ENCODE measurements at regions not wholly inside any gene's neighbourhood (a gene's known extent, or its start where the extent isn't known, plus 50 kb on each side); places are given as distances from the start of the nearest gene placed in this dataset.

DNA sequence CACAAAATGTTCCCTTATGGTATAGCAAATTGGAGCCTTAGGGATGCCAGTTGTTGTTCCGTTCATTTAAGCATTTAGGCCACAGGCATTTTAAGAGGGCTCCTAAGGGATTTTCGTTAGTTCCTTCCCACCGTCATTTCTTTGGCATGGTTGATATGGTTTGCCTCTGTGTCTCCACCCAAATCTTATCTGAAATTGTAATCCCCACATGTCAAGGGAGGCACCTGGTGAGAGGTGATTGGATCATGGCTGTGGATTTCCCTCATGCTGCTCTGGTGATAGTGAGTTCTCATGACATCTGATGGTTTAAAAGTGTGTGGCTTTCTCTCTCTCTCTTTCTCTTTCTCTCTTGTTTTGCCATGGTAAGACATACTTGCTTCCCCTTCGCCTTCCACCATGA is 104.1 kb downstream of the ASB9 start:
- H3K9me3 Mint-ChIP-seq (ENCODE audit: insufficient read depth): no peaks in the 10 kb centered on the region
- H3K4me3 ChIP-seq (ENCODE audit: control extremely low read depth in 1 of 5, extremely low read depth in 1 of 5, insufficient read depth in 1 of 5, low read depth in 2 of 5, low read length in 4 of 5): no peak overlapping the region
- intact Hi-C loops (cut with micrococcal nuclease): no loop called here
- H3K27me3 ChIP-seq (replicated peaks in 1 of 4; ENCODE audit: control extremely low read depth in 1 of 4, control insufficient read depth in 3 of 4, insufficient read depth in 4 of 4, low read length in 3 of 4): no peaks in the 10 kb centered on the region
- ChIA-PET CTCF (no interaction called here), POLR2A (no interaction called here)
- H3K27ac Mint-ChIP-seq: no peak overlapping the region
- TF ChIP-seq, protein P1, sequence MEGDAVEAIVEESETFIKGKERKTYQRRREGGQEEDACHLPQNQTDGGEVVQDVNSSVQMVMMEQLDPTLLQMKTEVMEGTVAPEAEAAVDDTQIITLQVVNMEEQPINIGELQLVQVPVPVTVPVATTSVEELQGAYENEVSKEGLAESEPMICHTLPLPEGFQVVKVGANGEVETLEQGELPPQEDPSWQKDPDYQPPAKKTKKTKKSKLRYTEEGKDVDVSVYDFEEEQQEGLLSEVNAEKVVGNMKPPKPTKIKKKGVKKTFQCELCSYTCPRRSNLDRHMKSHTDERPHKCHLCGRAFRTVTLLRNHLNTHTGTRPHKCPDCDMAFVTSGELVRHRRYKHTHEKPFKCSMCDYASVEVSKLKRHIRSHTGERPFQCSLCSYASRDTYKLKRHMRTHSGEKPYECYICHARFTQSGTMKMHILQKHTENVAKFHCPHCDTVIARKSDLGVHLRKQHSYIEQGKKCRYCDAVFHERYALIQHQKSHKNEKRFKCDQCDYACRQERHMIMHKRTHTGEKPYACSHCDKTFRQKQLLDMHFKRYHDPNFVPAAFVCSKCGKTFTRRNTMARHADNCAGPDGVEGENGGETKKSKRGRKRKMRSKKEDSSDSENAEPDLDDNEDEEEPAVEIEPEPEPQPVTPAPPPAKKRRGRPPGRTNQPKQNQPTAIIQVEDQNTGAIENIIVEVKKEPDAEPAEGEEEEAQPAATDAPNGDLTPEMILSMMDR (IDR thresholded peaks at IDR 0.05): no peak
- TF ChIP-seq EZH2 (IDR thresholded peaks at IDR 0.05; ENCODE audit: borderline replicate concordance, insufficient read depth, low read depth, low read length, poor library complexity, severe bottlenecking): no peak
- no peak overlapping the region for H3K4me3 Mint-ChIP-seq
- H3K9ac ChIP-seq (ENCODE audit: low read length): no peak overlapping the region
- H3K36me3 ChIP-seq (replicated peaks in 1 of 2; ENCODE audit: control extremely low read depth in 1 of 2, control insufficient read depth in 1 of 2, extremely low read depth in 1 of 2, insufficient read depth in 2 of 2, low read length in 1 of 2): no peaks in the 10 kb centered on the region
- no peak overlapping the region for H3K4me2 ChIP-seq (replicated peaks; ENCODE audit: low read depth, low read length, poor library complexity, severe bottlenecking)
- H2AFZ ChIP-seq (ENCODE audit: insufficient read depth, low read depth, low read length, poor library complexity, severe bottlenecking): no peak overlapping the region
- H3K27ac ChIP-seq (ENCODE audit: low read length in 2 of 2): no peak overlapping the region
- no peaks in the 10 kb centered on the region for H3K79me2 ChIP-seq (ENCODE audit: control insufficient read depth, insufficient read depth, low read length)
- no peaks in the 10 kb centered on the region for H3K4me1 ChIP-seq (ENCODE audit: control insufficient read depth in 2 of 2, insufficient read depth in 2 of 2, low read length in 2 of 2)
- no peaks in the 10 kb centered on the region for H4K20me1 ChIP-seq (ENCODE audit: control insufficient read depth, insufficient read depth, low read length, poor library complexity, severe bottlenecking)
- no CpG with 5 or more reads among the region's 4 CpGs for WGBS (ENCODE audit: insufficient coverage)
- DNase-seq (no peak), ATAC-seq (ENCODE audit: low read depth) (no peak)
- peaks cover 6% of the 10 kb centered on the region for H3K4me1 Mint-ChIP-seq
- no peaks in the 10 kb centered on the region for H3K27me3 Mint-ChIP-seq
- no peaks in the 10 kb centered on the region for H3K9me3 ChIP-seq (ENCODE audit: control extremely low read depth in 1 of 3, control insufficient read depth in 2 of 3, insufficient read depth in 1 of 3, low read length in 2 of 3)

DNA sequence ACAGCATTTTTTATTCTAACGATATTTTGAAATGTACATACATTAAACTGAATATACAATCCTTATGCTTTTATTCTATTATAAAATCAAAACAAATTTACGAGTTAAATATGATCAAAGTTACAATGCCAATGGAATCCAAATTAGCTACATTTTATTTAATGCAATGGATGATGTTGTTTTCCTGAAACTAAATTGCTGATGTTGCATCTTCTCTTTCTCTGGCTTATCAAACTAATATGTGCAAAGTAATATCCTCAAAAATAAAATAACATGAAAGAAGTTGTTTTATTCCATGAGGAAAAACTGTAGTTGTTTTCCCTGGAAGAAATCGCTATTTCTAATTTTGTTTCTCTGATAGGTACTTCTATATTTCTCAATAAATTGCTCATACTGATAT is 106.8 kb downstream of the ASB9 start:
- Histone ChIP-seq H2AFZ (ENCODE audit: insufficient read depth, low read depth, low read length, poor library complexity, severe bottlenecking) (no peak overlapping the region), H3K27ac (ENCODE audit: low read length in 2 of 2) (no peak overlapping the region), H3K4me2 (replicated peaks; ENCODE audit: low read depth, low read length, poor library complexity, severe bottlenecking) (no peak overlapping the region), H3K4me1 (ENCODE audit: control insufficient read depth in 2 of 2, insufficient read depth in 2 of 2, low read length in 2 of 2) (no peaks in the 10 kb centered on the region), H3K9me3 (ENCODE audit: control extremely low read depth in 1 of 3, control insufficient read depth in 2 of 3, insufficient read depth in 1 of 3, low read length in 2 of 3) (no peaks in the 10 kb centered on the region), H3K36me3 (replicated peaks in 1 of 2; ENCODE audit: control extremely low read depth in 1 of 2, control insufficient read depth in 1 of 2, extremely low read depth in 1 of 2, insufficient read depth in 2 of 2, low read length in 1 of 2) (no peaks in the 10 kb centered on the region), H3K9ac (ENCODE audit: low read length) (no peak overlapping the region), H3K27me3 (replicated peaks in 1 of 4; ENCODE audit: control extremely low read depth in 1 of 4, control insufficient read depth in 3 of 4, insufficient read depth in 4 of 4, low read length in 3 of 4) (no peaks in the 10 kb centered on the region), H4K20me1 (ENCODE audit: control insufficient read depth, insufficient read depth, low read length, poor library complexity, severe bottlenecking) (no peaks in the 10 kb centered on the region), H3K79me2 (ENCODE audit: control insufficient read depth, insufficient read depth, low read length) (no peaks in the 10 kb centered on the region), H3K4me3 (ENCODE audit: control extremely low read depth in 1 of 5, extremely low read depth in 1 of 5, insufficient read depth in 1 of 5, low read depth in 2 of 5, low read length in 4 of 5) (no peak overlapping the region)
- ATAC-seq (ENCODE audit: low read depth): no peak
- no CpG with 5 or more reads among the region's 3 CpGs for WGBS (ENCODE audit: insufficient coverage)
- intact Hi-C loops (cut with micrococcal nuclease): no loop called here
- Mint-ChIP-seq H3K27me3 (no peaks in the 10 kb centered on the region), H3K9me3 (ENCODE audit: insufficient read depth) (no peaks in the 10 kb centered on the region), H3K4me3 (no peak overlapping the region), H3K4me1 (peaks cover 13% of the 10 kb centered on the region), H3K27ac (no peak overlapping the region)
- no peak for DNase-seq
- ChIA-PET CTCF (no interaction called here), POLR2A (no interaction called here)
- TF ChIP-seq, protein P1 (IDR thresholded peaks at IDR 0.05): no peak
- no peak for TF ChIP-seq EZH2 (IDR thresholded peaks at IDR 0.05; ENCODE audit: borderline replicate concordance, insufficient read depth, low read depth, low read length, poor library complexity, severe bottlenecking)
